MM.1S (cell line): ENCODE measurements at regions not wholly inside any gene's neighbourhood (a gene's known extent, or its start where the extent isn't known, plus 50 kb on each side); places are given as distances from the start of the nearest gene placed in this dataset.

ENCODE experiments used
- CTCF ChIP-seq: fragments of 300-600 bp; sonication (generic); IDR thresholded peaks from 2 replicates; pipeline ENCODE4 v1.5.1; 2016; ENCODE audit warnings: antibody characterized with exemption, low read length, mixed read lengths
- EZH2 ChIP-seq: fragments of 300-600 bp; sonication (generic); optimal IDR thresholded peaks from 2 replicates; pipeline ENCODE3; 2017; ENCODE audit warnings: low read depth, mild to moderate bottlenecking, antibody characterized with exemption, low read length, mixed read lengths

- TF ChIP-seq EZH2: no peak
- TF ChIP-seq CTCF: no peak
These were observed 537.4 kb upstream of the CDH5 start for GRCh38 chr16:65829076-65829475.
